SW 1271 (cell line): ENCODE measurements at regions not wholly inside any gene's neighbourhood (a gene's known extent, or its start where the extent isn't known, plus 50 kb on each side); places are given as distances from the start of the nearest gene placed in this dataset.

Experiments used
- DNase-seq, 2 experiments: peaks; one replicate each; lab custom pipeline; 2025; lab: John Stamatoyannopoulos, UW

GRCh38 chr6:148247386-148248063 is 95.1 kb upstream of the SASH1 start:
- no peak for DNase-seq

DNA sequence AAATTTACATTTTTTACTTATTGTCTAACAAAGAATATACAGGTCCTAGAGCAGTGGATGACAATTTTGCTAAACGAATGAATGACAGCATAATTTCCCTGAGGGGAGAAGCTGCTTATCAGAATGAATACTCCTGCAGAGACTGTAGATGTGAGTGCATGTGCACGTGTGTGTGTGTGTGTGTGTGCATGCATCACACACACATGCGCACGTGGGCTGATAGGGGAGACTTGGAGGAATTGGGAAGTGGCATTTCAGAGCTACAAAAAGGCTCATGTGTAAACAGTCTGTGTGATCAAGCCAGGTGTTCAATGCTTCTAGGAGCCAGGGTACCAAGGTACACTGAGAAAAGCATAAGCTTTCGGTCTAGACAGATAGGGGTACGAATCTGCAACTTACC is 93.5 kb upstream of the SASH1 start:
- DNase-seq = no peak

GRCh38 chr6:148249679-148250375 is 92.8 kb upstream of the SASH1 start:
- DNase-seq = no peak

- DNase-seq = peak in 1 of 2 experiments; percentile 27
Measured at GRCh38 chr6:148250975-148251685, 91.5 kb upstream of the SASH1 start.

GRCh38 chr6:148251891-148252290 is 90.7 kb upstream of the SASH1 start:
- DNase-seq = no peak

- DNase-seq = no peak
Measured at GRCh38 chr6:148257810-148258209, 84.8 kb upstream of the SASH1 start.

- DNase-seq = no peak
Measured at GRCh38 chr6:148258868-148259267, 83.8 kb upstream of the SASH1 start.

DNA sequence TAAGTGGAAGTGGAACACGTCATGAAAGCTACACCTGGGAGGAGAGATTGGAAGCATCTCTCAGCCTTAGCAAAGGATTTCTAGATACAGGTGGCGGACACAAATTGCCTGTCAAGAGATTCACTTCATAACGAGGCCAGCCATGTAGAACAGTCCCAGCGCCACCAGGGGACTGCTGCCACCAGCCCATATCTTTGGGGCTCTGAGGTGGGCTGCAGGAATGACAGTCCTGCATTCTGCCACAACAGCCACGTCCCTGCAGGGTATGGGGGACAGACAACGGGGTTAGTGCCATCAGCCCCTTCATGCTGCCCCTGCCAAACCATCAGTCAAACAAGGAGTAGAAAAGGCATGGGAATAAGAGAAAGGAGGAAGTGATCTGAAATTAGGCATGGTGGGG is 81.2 kb upstream of the SASH1 start:
- no peak for DNase-seq

DNA sequence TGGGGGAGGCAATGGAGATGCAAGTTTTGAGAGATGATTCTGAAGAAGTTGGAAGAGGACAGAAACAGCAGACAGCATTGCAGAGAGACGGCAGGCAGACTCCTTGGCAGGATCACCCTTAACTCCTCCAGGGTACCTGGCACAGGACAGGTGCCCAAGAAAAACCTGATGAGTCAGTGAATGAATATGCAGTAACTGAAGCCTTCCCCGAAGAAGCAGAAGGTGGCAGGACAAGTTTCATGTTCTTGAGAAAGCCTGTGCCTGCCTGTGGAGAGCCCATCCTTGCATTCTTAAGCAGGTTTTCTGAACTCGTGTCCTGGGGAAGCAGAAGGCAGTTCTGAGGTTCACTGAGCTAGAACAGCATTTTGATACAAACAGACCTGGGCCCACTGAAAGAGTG is 79.6 kb upstream of the SASH1 start:
- no peak for DNase-seq

GRCh38 chr6:148263961-148264360 is 78.7 kb upstream of the SASH1 start:
- no peak for DNase-seq

DNA sequence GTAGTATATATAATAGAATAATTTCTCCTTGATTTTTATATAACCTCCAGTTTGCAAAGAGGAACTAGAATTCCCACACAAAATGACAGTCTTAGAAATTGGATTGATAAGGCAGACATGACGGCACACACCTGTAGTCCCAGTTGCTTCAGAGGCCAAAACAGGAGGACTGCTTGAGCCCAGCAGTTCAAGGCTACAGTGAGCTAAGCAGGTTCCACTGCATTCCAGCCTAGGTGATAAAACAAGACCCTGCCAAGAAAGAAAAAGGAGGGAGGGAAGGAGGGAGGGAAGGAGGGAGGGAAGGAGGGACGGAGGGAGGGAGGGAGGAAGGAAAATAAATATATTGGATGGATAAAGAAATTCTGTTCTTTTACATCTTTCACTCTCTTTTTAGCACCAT is 77.6 kb upstream of the SASH1 start:
- DNase-seq = no peak

GRCh38 chr6:148269386-148269785 is 73.3 kb upstream of the SASH1 start:
- no peak for DNase-seq

- DNase-seq = peak in 1 of 2 experiments; percentile 9
Measured at GRCh38 chr6:148271711-148272439, 70.8 kb upstream of the SASH1 start.

- DNase-seq = no peak
Measured at GRCh38 chr6:148272597-148272996, 70.0 kb upstream of the SASH1 start.

GRCh38 chr6:148273962-148274752 is 68.5 kb upstream of the SASH1 start:
- DNase-seq = no peak

DNA sequence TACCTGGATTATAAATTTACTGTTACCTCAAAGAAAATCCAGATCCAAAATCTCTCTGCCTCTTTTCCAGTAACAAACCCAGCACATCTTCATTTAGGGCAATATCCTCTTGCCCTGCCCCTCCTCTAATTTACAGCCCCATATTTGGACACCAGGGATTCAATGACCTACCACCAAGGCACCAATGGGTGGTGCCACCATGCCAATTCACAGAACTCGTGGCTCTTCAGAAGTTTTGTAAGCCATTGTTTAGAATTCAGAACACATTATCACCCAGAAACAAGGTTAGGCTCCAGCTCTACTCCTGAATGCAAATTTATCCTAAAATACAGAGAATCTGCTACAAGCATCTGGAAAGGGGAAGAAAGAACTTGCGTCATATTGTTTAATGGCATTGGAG is 67.8 kb upstream of the SASH1 start:
- no peak for DNase-seq

- no peak for DNase-seq
Measured at GRCh38 chr6:148285205-148285604, 57.4 kb upstream of the SASH1 start.

- no peak for DNase-seq
Measured at GRCh38 chr6:148286563-148286962, 56.1 kb upstream of the SASH1 start.

- DNase-seq = no peak
Measured at GRCh38 chr6:148287623-148288333, 54.9 kb upstream of the SASH1 start.

- no peak for DNase-seq
Measured at GRCh38 chr6:148288541-148288940, 54.1 kb upstream of the SASH1 start.

DNA sequence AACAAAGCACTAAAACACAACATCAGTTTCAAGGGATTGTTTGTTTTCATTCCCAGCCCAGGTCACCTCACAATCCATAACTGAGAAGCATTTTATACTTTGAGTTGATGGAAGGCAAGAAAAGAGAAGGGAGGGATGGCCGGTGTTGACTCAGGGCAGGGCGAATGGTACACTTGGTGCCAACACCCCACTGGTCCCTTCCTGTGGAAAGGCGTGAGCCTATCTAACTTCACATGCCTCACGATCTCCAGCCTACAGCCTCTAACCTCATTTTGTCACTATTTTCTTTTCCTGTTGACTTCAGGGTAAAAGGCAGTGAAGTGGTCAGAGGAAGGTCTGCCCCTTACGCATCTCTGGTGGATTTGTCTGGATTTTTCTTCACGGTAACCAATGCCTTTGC is 53.5 kb upstream of the SASH1 start:
- DNase-seq = no peak
